HCT116 (cell line): ENCODE measurements at regions not wholly inside any gene's neighbourhood (a gene's known extent, or its start where the extent isn't known, plus 50 kb on each side); places are given as distances from the start of the nearest gene placed in this dataset.

ENCODE experiments used
- ATAC-seq: fragments of 200-7000 bp; cut with Tn5 transposase; 2 replicates; pipeline ENCODE4 v1.9.1; 2020; ENCODE audit warnings: mild to moderate bottlenecking, moderate library complexity
- BruUV-seq: library from RNA; stranded (reverse); fragments of 400-500 nt; replicated peaks from 2 replicates; lab custom pipeline; 2021; lab: Mats Ljungman, UMichigan
- CTCF ChIA-PET: fragments of 300-600 bp; sonication (Branson Sonifier 250); formaldehyde crosslinking; loops from one replicate; lab custom pipeline; 2021; ENCODE audit warnings: antibody characterized with exemption; lab: Charles Lee
- POLR2A ChIA-PET: fragments of 300-600, 350-600 bp; sonication (Branson Sonifier 250); formaldehyde crosslinking; loops from one replicate; lab custom pipeline; 2021; ENCODE audit warnings: antibody characterized with exemption; lab: Charles Lee
- RAD21 ChIA-PET, 2 experiments: fragments of 300-600 bp; sonication (Branson Sonifier 250); formaldehyde crosslinking; loops; one replicate each; lab custom pipeline; 2023; ENCODE audit warnings: low total read pairs in 2 of 2; ENCODE audit not compliant: uncharacterized antibody in 2 of 2, unreplicated experiment in 2 of 2, low non-redundant PET in 1 of 2; lab: Charles Lee
- DNase-seq: peaks from one replicate; pipeline ENCODE4 v3.0.0-alpha.2; 2010; ENCODE audit warnings: low read depth, low spot score
- H2AFZ ChIP-seq: fragments of 200-600 bp; shearing (Covaris generic), sonication (generic); 2 replicates; pipeline ENCODE4 v1.6.1; 2017; ENCODE audit warnings: low read depth, mixed run types, mixed read lengths, antibody characterized with exemption, low read length; ENCODE audit not compliant: poor library complexity, severe bottlenecking
- H3K27ac ChIP-seq: 2 replicates; pipeline ENCODE4 v1.5.1; 2012; ENCODE audit warnings: low read depth, low read length
- H3K27me3 ChIP-seq: fragments of 200-600 bp; sonication (generic); 2 replicates; pipeline ENCODE4 v1.6.1; 2016; ENCODE audit warnings: mixed run types, low read length, mixed read lengths; ENCODE audit not compliant: insufficient read depth
- H3K36me3 ChIP-seq, 2 experiments: fragments of 200-500 bp in 1 of 2; fragments of 200-600 bp in 1 of 2; sonication (Bioruptor generic) in 1 of 2; sonication (generic) in 1 of 2; 2 replicates each; pipeline versions ENCODE4 v1.5.1 to v1.6.1; 2014 to 2016; ENCODE audit warnings: low read length in 2 of 2, inconsistent platforms in 1 of 2, mixed read lengths in 1 of 2, mixed run types in 1 of 2; ENCODE audit not compliant: insufficient read depth in 2 of 2, control insufficient read depth in 1 of 2
- H3K4me1 ChIP-seq, 2 experiments: fragments of 200-600 bp in 1 of 2; sonication (generic) in 1 of 2; 2 replicates each; pipeline versions ENCODE4 v1.5.1 to v1.6.1; 2012 to 2017; ENCODE audit warnings: low read length in 2 of 2, inconsistent platforms in 1 of 2, mild to moderate bottlenecking in 1 of 2, mixed read lengths in 1 of 2, mixed run types in 1 of 2, moderate library complexity in 1 of 2; ENCODE audit not compliant: insufficient read depth in 2 of 2, control insufficient read depth in 1 of 2
- H3K4me2 ChIP-seq: fragments of 200-600 bp; sonication (generic); 2 replicates; pipeline ENCODE4 v1.6.1; 2017; ENCODE audit warnings: mixed run types, low read length, mixed read lengths
- H3K4me3 ChIP-seq, 2 experiments: fragments of 200-600 bp in 1 of 2; sonication (generic) in 1 of 2; replicated peaks in 1 of 2; 2 replicates each; pipeline ENCODE4 v1.5.1; 2011 to 2016; ENCODE audit warnings: low read length in 2 of 2, control low read depth in 1 of 2, low read depth in 1 of 2, mild to moderate bottlenecking in 1 of 2, mixed read lengths in 1 of 2, mixed run types in 1 of 2
- H3K79me2 ChIP-seq: fragments of 200-600 bp; sonication (generic); 2 replicates; pipeline ENCODE4 v1.6.1; 2017; ENCODE audit warnings: mild to moderate bottlenecking, mixed run types, low read length, moderate library complexity, mixed read lengths; ENCODE audit not compliant: insufficient read depth
- H3K9ac ChIP-seq: fragments of 200-600 bp; sonication (generic); 2 replicates; pipeline ENCODE4 v1.6.1; 2016; ENCODE audit warnings: low read length, mixed read lengths
- H3K9me2 ChIP-seq: fragments of 200-600 bp; sonication (generic), shearing (Covaris generic); 2 replicates; pipeline ENCODE4 v1.6.1; 2017; ENCODE audit warnings: mixed run types, mild to moderate bottlenecking, moderate library complexity; ENCODE audit not compliant: insufficient read depth
- H3K9me3 ChIP-seq, 2 experiments: fragments of 200-500 bp in 1 of 2; fragments of 200-600 bp in 1 of 2; sonication (Bioruptor generic) in 1 of 2; sonication (generic) in 1 of 2; 2 replicates each; pipeline ENCODE4 v1.6.1; 2014 to 2017; ENCODE audit warnings: low read length in 2 of 2, mixed read lengths in 2 of 2, inconsistent platforms in 1 of 2, low read depth in 1 of 2, mild to moderate bottlenecking in 1 of 2, mixed run types in 1 of 2, moderate library complexity in 1 of 2; ENCODE audit not compliant: control insufficient read depth in 1 of 2, insufficient read depth in 1 of 2
- H4K20me1 ChIP-seq: fragments of 200-600 bp; sonication (generic), shearing (Covaris generic); 2 replicates; pipeline ENCODE4 v1.6.1; 2017; ENCODE audit warnings: mixed run types, mild to moderate bottlenecking, moderate library complexity; ENCODE audit not compliant: insufficient read depth
- EGR1 ChIP-seq: IDR thresholded peaks from 2 replicates; pipeline ENCODE4 v1.6.1; 2012; ENCODE audit warnings: low read depth
- EZH2phosphoT487 ChIP-seq: fragments of 200-600 bp; IDR thresholded peaks from 2 replicates; pipeline ENCODE4 v1.6.1; 2018; ENCODE audit warnings: antibody characterized with exemption, borderline replicate concordance
- MAX ChIP-seq: IDR thresholded peaks from 2 replicates; pipeline ENCODE4 v1.6.1; 2012
- SRF ChIP-seq: IDR thresholded peaks from 2 replicates; pipeline ENCODE4 v1.6.1; 2012; ENCODE audit warnings: low read depth
- intact Hi-C: fragments of 100-400 bp; cut with micrococcal nuclease; formaldehyde crosslinking; loops from 2 replicates; pipeline ENCODE4 v1.10.0; 2022
- TF ChIP-seq, protein P1 (sequence below), 3 experiments: fragments of 200-600 bp in 1 of 3; sonication (generic) in 1 of 3; IDR thresholded peaks in 2 of 3; conservative IDR thresholded peaks in 1 of 3; 2 replicates each; pipeline ENCODE4 v1.5.1; 2012 to 2017; ENCODE audit warnings: low read depth in 2 of 3, low read length in 2 of 3, antibody characterized with exemption in 1 of 3, borderline replicate concordance in 1 of 3, control low read depth in 1 of 3, mild to moderate bottlenecking in 1 of 3, mixed read lengths in 1 of 3, mixed run types in 1 of 3, moderate library complexity in 1 of 3; ENCODE audit not compliant: insufficient read depth in 1 of 3
- TF ChIP-seq, protein P2 (sequence below): IDR thresholded peaks from 2 replicates; pipeline ENCODE4 v1.6.1; 2012; ENCODE audit warnings: low read depth

DNA sequence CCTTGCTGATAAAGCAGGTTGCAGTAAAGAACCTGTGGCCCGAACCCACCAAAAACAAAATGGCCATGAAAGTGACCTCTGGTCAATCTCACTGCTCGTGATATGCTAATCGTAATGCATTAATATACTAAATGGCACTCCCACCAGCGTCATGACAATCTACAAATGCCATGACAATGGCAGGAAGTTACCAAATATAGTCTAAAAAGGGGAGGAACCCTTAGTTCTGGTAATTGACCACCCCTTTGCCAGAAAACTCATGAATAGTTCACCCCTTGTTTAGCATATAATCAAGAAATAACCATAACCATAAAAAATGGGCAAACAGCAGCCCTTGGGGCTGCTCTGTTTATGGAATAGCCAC lies 1139.4 kb upstream of the LRRN3 start:
- H3K9ac ChIP-seq: no peak overlapping the region
- no peaks in the 10 kb centered on the region for H3K27me3 ChIP-seq
- RAD21 ChIA-PET: no interaction called here
- H3K27ac ChIP-seq: no peak overlapping the region
- H3K9me3 ChIP-seq: no peaks in the 10 kb centered on the region
- H3K79me2 ChIP-seq: no peaks in the 10 kb centered on the region
- H3K9me2 ChIP-seq: no peaks in the 10 kb centered on the region
- ATAC-seq: no peak
- no peak overlapping the region for H2AFZ ChIP-seq
- TF ChIP-seq SRF: no peak
- no peak for TF ChIP-seq EGR1
- TF ChIP-seq, protein P1, sequence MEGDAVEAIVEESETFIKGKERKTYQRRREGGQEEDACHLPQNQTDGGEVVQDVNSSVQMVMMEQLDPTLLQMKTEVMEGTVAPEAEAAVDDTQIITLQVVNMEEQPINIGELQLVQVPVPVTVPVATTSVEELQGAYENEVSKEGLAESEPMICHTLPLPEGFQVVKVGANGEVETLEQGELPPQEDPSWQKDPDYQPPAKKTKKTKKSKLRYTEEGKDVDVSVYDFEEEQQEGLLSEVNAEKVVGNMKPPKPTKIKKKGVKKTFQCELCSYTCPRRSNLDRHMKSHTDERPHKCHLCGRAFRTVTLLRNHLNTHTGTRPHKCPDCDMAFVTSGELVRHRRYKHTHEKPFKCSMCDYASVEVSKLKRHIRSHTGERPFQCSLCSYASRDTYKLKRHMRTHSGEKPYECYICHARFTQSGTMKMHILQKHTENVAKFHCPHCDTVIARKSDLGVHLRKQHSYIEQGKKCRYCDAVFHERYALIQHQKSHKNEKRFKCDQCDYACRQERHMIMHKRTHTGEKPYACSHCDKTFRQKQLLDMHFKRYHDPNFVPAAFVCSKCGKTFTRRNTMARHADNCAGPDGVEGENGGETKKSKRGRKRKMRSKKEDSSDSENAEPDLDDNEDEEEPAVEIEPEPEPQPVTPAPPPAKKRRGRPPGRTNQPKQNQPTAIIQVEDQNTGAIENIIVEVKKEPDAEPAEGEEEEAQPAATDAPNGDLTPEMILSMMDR (IDR thresholded peaks at IDR 0.05 in 2 of 3, conservative IDR thresholded peaks at IDR 0.05 in 1 of 3; ENCODE audit: borderline replicate concordance in 1 of 3, insufficient read depth in 1 of 3, low read depth in 2 of 3, low read length in 2 of 3): no peak
- no peak for TF ChIP-seq EZH2phosphoT487
- no peak for TF ChIP-seq MAX
- TF ChIP-seq, protein P2, sequence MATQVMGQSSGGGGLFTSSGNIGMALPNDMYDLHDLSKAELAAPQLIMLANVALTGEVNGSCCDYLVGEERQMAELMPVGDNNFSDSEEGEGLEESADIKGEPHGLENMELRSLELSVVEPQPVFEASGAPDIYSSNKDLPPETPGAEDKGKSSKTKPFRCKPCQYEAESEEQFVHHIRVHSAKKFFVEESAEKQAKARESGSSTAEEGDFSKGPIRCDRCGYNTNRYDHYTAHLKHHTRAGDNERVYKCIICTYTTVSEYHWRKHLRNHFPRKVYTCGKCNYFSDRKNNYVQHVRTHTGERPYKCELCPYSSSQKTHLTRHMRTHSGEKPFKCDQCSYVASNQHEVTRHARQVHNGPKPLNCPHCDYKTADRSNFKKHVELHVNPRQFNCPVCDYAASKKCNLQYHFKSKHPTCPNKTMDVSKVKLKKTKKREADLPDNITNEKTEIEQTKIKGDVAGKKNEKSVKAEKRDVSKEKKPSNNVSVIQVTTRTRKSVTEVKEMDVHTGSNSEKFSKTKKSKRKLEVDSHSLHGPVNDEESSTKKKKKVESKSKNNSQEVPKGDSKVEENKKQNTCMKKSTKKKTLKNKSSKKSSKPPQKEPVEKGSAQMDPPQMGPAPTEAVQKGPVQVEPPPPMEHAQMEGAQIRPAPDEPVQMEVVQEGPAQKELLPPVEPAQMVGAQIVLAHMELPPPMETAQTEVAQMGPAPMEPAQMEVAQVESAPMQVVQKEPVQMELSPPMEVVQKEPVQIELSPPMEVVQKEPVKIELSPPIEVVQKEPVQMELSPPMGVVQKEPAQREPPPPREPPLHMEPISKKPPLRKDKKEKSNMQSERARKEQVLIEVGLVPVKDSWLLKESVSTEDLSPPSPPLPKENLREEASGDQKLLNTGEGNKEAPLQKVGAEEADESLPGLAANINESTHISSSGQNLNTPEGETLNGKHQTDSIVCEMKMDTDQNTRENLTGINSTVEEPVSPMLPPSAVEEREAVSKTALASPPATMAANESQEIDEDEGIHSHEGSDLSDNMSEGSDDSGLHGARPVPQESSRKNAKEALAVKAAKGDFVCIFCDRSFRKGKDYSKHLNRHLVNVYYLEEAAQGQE: no peak
- no TSS peak for BruUV-seq
- POLR2A ChIA-PET: no interaction called here
- H3K4me3 ChIP-seq: no peak overlapping the region
- CTCF ChIA-PET: no interaction called here
- H3K4me1 ChIP-seq: no peaks in the 10 kb centered on the region
- H4K20me1 ChIP-seq: no peaks in the 10 kb centered on the region
- H3K36me3 ChIP-seq: no peaks in the 10 kb centered on the region
- intact Hi-C loops: no loop called here
- no peak overlapping the region for H3K4me2 ChIP-seq
- DNase-seq: no peak
